ENCODE measurements at regions not wholly inside any gene's neighbourhood (a gene's known extent, or its start where the extent isn't known, plus 50 kb on each side); places are given as distances from the start of the nearest gene placed in this dataset.

DNA sequence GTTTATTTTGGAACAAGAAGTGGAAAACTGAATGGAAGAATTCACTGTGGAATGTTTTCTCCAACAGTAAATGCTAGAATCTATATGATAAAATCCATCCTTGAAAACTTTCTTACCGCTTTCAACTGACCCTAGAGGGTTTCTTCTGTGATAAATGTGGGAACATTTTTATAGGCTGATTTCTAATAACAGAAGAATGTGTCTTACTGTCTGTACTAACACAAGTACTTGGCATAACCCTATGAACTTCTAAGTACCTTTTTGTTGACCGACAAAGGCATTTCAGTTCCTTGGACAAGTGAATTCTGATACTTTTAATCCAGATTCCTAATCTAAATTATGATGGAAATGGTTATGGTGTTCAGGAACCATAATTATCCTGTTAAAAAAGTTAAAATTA is 1109.7 kb upstream of the FLRT2 start:
- no TSS peak for BruUV-seq (replicated peaks)
- Histone ChIP-seq H3K27me3 (ENCODE audit: control insufficient read depth in 2 of 2, insufficient read depth in 2 of 2, low read length in 2 of 2) (no peaks in the 10 kb centered on the region), H4K20me1 (replicated peaks; ENCODE audit: control insufficient read depth, extremely low read depth, insufficient read depth, low read length) (no peaks in the 10 kb centered on the region), H3K4me1 (ENCODE audit: control insufficient read depth, extremely low read depth, insufficient read depth, low read length) (peaks cover 8% of the 10 kb centered on the region), H3K27ac (ENCODE audit: insufficient read depth, low read depth, low read length) (no peak overlapping the region), H3K4me3 (replicated peaks in 1 of 3; ENCODE audit: insufficient read depth in 1 of 3, low read depth in 1 of 3, low read length in 3 of 3) (no peak overlapping the region), H3K36me3 (ENCODE audit: control insufficient read depth in 2 of 2, extremely low read depth in 1 of 2, insufficient read depth in 2 of 2, low read length in 2 of 2) (no peaks in the 10 kb centered on the region), H3K9ac (replicated peaks; ENCODE audit: extremely low read depth, insufficient read depth, low read length) (no peak overlapping the region), H2AFZ (ENCODE audit: low read depth, low read length) (no peak overlapping the region), H3K9me3 (replicated peaks; ENCODE audit: control insufficient read depth, insufficient read depth, low read length) (no peaks in the 10 kb centered on the region), H3K9me1 (replicated peaks; ENCODE audit: control insufficient read depth, extremely low read depth, insufficient read depth, low read length) (no peaks in the 10 kb centered on the region), H3K4me2 (ENCODE audit: insufficient read depth, low read length) (no peak overlapping the region), H3K79me2 (ENCODE audit: control insufficient read depth, insufficient read depth, low read length) (no peaks in the 10 kb centered on the region)
- intact Hi-C loops (cut with micrococcal nuclease): no loop called here
- no peak for FAIRE-seq
- ChIA-PET CTCF (interaction anchor here (0.8 kb wide), 1 partner anchor 436 kb away, joined by 3 read pairs; no protein-coding TSS in a partner anchor), POLR2A (no interaction called here)
- dilution Hi-C loops (cut with MboI; ENCODE audit: extremely low pct_ligation_motif_present, low sequenced_read_pairs): no loop called here
- DNase-seq (ENCODE audit: low read depth, low spot score): peak; percentile 49
- no peak for TF ChIP-seq MAX (IDR thresholded peaks at IDR 0.05; ENCODE audit: insufficient read depth, insufficient read length)

- POLR2A ChIA-PET: no interaction called here
- Histone ChIP-seq H3K4me3 (replicated peaks in 1 of 3; ENCODE audit: insufficient read depth in 1 of 3, low read depth in 1 of 3, low read length in 3 of 3) (no peak overlapping the region), H3K9me1 (replicated peaks; ENCODE audit: control insufficient read depth, extremely low read depth, insufficient read depth, low read length) (no peaks in the 10 kb centered on the region), H3K27me3 (ENCODE audit: control insufficient read depth in 2 of 2, insufficient read depth in 2 of 2, low read length in 2 of 2) (no peaks in the 10 kb centered on the region), H2AFZ (ENCODE audit: low read depth, low read length) (no peak overlapping the region), H3K27ac (ENCODE audit: insufficient read depth, low read depth, low read length) (no peak overlapping the region), H3K4me1 (ENCODE audit: control insufficient read depth, extremely low read depth, insufficient read depth, low read length) (peaks cover 8% of the 10 kb centered on the region), H3K4me2 (ENCODE audit: insufficient read depth, low read length) (peak overlapping the region; percentile 47), H3K36me3 (ENCODE audit: control insufficient read depth in 2 of 2, extremely low read depth in 1 of 2, insufficient read depth in 2 of 2, low read length in 2 of 2) (no peaks in the 10 kb centered on the region), H3K79me2 (ENCODE audit: control insufficient read depth, insufficient read depth, low read length) (no peaks in the 10 kb centered on the region), H3K9ac (replicated peaks; ENCODE audit: extremely low read depth, insufficient read depth, low read length) (no peak overlapping the region), H4K20me1 (replicated peaks; ENCODE audit: control insufficient read depth, extremely low read depth, insufficient read depth, low read length) (no peaks in the 10 kb centered on the region), H3K9me3 (replicated peaks; ENCODE audit: control insufficient read depth, insufficient read depth, low read length) (no peaks in the 10 kb centered on the region)
- DNase-seq (ENCODE audit: low read depth, low spot score): peak; percentile 24
- BruUV-seq (replicated peaks): no TSS peak
- CTCF ChIA-PET: no interaction called here
- dilution Hi-C loops (cut with MboI; ENCODE audit: extremely low pct_ligation_motif_present, low sequenced_read_pairs) (no loop called here), intact Hi-C loops (cut with micrococcal nuclease) (no loop called here)
- no peak for FAIRE-seq
- TF ChIP-seq CTCF (IDR thresholded peaks at IDR 0.05; ENCODE audit: extremely low read depth in 1 of 2, insufficient read depth in 1 of 2, low read depth in 1 of 2, low read length in 2 of 2): no peak
- TF ChIP-seq GATA2 (IDR thresholded peaks at IDR 0.05; ENCODE audit: insufficient read depth, insufficient read length, low read depth, low read length): peak; percentile 41
- TF ChIP-seq MAX (IDR thresholded peaks at IDR 0.05; ENCODE audit: insufficient read depth, insufficient read length): no peak
- no peak for TF ChIP-seq MYC (IDR thresholded peaks at IDR 0.05; ENCODE audit: low read depth, low read length)
- TF ChIP-seq POLR2AphosphoS5 (IDR thresholded peaks at IDR 0.05; ENCODE audit: insufficient read depth, low read depth, low read length): no peak
Observed at GRCh38 chr14:84421621-84422020, 1108.3 kb upstream of the FLRT2 start.
